HG02973 (cell line): ENCODE measurements at regions not wholly inside any gene's neighbourhood (a gene's known extent, or its start where the extent isn't known, plus 50 kb on each side); places are given as distances from the start of the nearest gene placed in this dataset.

Experiments
- ATAC-seq: cut with Tn5 transposase; IDR thresholded peaks from one replicate; pipeline ENCODE4 v1.9.1; 2021; ENCODE audit warnings: moderate library complexity; ENCODE audit not compliant: unreplicated experiment

DNA sequence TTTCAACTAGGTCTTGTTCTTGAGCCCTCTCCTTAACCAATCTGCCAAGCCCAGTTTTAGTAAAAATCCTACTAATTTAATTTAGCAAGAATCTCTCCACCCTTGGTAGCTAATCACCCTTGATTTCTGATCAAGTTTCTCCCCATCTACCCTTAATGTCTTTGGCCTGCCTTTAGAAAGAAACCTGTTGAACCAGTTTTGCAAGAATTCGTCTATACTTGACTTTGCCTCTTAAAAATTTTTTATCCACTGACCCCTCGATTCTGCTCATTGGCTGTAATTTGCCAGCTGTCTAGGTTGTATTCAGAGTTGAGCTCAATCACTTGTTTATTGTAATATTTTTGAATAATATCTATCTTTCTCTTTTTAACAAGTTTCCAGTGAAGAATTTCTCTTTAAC is 1138.5 kb downstream of the CDH11 start:
- no peak for ATAC-seq

DNA sequence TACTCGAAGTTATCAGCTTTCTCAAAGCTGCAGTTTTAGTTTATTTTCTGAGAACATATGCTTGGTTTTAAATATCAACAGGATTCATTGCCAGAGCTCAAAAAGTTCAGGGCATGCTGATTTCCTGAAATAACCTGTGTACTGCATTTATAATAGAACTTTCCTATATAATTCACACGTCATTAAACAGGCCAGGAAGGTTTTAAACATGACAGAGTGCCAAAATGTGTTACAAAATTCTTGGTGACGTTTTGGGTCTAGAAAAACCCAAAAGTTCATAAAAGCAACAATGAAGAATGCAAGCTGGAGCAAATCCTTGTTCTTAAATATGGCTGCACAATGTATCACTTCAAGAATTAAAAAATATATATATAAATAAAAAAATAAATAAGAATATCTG is 1139.1 kb downstream of the CDH11 start:
- ATAC-seq = no peak

DNA sequence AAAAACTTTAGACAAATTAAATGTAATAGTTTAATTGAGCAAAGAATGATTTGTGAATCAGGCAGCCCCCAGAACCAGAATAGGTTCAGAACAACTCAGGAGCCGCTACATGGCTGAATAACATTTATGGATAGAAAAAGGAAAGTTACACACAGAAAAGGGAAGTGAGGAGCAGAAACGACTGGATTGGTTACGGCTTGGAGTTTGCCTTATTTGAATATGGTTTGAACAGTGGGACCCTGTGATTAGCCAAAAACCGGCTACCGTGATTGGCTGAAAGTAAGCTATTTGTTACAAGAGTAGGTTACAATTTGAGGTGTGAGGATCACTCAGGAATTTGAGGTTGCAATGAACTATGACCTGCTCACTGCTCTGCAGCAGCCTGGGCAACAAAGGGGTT is 1139.8 kb downstream of the CDH11 start:
- no peak for ATAC-seq

DNA sequence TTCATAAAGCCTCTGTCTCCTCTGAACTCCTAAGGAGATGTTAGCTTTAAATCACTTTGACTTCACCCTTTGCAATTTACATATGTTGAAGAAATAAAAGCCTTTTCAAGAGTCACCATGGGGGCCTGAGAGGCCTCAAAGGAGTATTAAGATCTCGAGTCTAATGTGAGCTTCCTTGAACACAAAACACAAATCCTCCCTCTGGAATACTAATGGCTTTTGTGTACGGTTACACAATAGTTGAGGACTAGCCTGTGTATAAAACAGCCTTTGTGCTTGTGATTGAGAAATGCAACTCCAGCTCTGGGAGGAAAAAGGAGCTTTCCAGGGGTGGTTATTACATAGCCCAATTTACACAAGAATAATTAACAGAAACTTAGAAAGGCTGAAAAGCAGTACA is 1140.2 kb downstream of the CDH11 start:
- no peak for ATAC-seq

DNA sequence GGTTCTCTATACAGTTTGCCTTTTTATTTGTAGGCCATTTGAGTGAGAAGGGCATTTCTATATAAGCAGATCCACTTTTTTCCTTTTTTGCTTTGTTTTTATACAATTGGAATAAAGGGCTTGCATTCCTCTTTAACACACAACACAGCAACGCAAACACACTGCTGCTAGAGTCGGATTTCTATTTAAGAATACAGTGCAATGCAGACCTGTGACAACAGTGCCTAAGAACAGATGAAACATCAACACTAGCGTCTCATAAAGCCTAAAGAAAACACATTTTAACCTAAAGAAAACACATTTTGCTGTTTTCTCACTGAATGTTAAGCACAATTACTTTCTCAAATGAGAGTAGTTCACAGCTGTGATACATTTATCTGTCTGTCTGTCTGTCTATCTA is 1141.1 kb downstream of the CDH11 start:
- ATAC-seq = no peak

DNA sequence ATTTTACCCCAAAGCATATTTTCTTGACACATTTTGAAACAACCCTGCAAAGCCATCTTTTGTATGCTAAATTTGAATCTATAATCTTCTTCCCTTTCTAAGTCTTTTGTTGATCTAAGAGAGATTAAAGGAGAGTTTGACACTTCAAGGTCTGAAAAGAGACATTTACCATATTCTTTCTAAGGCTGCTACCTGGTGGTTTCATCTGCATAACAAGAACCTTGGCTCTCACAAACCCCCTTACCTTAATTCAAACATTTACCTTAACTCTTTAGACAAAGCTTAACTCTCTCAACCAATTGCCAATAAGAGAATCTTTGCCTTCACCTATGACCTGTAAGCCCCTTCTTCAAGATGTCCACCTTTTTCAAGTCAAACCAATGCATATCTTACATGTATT is 1143.6 kb downstream of the CDH11 start:
- ATAC-seq = no peak

DNA sequence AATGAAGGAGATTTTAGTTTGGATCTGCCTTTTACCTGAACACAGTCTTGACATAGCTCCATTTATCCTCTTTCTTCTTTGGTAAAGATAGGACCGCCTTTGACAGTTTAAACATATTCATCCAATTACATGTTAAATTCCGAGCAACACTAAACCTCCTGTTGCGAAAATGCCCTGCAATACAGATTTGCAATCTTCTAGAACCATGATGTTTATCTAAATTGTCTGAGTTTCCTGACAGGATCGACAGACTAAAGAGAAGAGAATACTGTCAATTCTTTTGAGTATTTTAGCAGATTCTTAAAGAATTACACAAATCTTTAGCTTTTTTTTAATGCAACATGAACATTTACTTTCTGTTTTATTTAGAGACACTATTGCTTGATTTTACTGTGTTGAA is 1145.5 kb downstream of the CDH11 start:
- no peak for ATAC-seq

DNA sequence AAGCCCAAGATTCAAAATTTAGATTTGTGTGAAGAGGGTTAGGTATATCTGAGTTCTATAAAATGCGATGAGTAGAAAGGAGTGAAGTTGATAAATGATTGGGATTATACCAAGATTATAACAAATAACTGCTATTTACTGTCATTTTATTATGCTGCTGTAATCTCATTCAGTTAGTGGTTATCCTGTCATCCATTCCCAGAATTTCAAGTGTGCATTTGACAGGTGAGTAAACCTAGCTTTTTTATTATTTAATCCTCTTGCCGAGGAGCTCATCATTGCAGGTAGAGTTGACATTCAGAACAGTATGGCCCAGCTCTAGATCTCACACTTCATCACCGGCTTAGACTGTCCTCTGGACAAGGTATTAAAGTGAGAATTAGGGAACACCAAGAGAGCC is 1146.2 kb downstream of the CDH11 start:
- no peak for ATAC-seq

DNA sequence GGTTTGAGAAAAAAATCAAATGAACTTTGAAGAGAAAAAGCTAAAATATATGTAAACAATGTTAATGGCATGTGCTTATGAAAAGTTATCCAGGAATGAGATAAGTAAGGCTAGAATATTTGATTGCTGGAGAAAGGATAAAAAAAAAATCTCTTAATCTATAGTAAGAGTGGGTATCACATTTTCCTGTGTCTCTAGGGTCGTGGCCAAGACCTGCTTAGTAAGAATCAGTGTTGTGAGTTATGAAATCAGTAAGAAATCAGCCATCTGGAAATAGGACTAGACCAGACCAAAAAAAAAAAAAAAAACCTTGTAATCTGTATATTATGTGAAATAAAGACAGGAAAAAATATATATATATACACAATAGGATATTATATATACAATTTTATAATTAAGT is 1153.9 kb downstream of the CDH11 start:
- no peak for ATAC-seq

DNA sequence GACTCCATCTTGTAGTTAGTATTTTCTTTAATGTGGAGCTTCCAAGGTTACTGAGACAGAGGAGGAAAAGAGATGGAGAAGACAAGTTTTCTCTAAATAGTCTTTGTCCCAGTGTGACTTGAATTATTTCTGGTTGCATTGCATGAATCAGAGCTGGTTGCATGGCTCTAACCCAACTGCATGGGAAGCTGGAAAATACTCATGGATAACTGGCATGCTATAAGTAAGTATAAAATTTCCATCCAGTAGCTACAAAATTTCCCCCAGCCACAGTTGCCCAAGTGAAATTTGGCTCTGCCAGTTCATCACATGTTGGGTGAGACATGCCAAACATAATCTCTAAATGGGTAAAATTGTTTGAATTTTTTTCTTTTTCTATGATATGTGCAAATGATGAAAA is 1161.5 kb downstream of the CDH11 start:
- ATAC-seq = no peak

DNA sequence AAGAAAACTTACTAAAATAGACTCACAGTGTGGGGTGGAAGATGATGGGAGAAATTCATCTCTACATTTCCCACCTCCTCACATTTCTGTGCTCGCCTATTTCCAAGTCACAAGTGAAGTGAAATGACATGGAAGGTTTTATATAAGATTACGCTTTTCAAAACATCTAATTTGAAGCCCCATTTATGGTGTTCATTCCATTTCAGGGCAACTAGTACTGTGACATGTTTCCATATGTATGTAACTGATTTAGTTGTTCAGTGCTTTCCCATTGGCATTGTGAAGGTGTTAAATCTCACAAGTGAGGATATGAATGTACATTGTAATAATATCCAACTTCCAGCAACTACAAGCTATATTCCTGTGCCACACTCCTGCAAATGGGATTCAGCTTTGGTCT is 1174.8 kb downstream of the CDH11 start:
- ATAC-seq = no peak

DNA sequence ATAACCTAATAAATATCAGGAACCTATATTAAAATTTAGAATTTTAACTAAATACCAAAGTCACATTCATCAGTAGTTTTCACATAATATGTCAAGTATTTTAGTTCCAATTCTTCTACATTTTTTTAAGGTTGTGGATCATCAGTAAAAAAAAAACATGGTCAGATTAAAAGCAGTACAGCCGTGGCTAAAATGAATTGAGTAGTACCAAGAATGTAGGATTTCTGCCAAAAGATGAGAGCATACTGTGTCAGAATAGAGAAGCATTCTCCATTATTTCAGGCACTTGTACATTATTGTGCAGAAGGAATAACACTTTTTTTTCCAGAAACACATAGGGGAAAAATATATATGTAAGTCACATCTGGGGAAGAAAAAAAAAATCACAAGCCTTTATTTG is 1176.1 kb downstream of the CDH11 start:
- ATAC-seq = no peak

DNA sequence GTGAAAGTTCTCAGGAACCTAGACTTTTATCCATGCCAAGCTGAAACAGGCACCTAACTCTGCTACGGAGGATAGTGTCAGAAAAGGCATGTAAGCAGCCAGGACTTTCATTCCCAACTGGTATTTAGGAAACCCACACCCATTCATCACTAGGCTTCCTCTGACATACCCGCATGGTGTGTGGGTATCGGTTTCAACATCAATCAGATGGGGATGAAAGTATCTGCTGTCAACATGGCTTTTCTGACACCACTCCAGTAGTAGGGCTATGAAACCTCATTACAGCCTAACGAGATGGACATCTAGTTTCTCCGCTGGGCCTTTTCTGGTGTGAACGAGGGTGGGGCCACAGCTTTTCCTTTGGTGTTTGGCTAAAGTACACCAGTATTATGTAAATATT is 1178.3 kb downstream of the CDH11 start:
- ATAC-seq = no peak

DNA sequence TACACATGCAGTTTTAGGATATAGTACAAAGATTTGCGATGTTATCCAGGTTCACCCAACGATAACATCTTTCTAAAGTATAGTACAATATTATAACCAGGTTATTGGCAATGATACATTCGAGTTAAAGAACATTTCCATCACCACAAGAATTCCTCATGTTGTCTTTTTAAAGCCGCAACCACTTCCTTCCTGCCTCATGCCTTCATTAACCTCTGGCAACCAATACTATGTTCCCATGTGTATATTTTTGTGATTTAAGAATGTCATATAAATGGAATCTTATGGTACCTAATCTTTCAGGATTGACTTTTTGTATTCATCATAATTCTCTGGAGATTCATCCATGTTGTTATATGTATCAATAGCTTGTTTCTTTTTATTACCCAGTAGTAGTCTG is 1183.2 kb downstream of the CDH11 start:
- no peak for ATAC-seq

DNA sequence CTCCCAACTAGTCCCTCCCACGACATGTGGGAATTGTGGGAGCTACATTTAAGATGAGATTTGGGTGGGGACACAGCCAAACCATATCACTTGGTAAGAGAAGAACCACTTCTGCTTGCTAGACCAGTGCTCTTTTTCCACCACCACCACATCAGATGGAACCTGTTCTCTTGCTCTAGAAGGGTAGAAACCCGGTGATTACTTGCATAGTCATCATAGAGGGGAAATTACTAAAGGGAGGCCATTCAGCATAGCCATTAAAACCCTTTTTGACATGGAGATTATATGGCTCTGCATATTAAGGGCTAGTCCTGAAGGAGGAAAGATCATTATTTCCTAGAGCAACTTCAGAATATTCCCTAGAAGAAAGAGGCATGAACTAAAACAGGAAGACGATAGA is 1188.0 kb downstream of the CDH11 start:
- no peak for ATAC-seq

DNA sequence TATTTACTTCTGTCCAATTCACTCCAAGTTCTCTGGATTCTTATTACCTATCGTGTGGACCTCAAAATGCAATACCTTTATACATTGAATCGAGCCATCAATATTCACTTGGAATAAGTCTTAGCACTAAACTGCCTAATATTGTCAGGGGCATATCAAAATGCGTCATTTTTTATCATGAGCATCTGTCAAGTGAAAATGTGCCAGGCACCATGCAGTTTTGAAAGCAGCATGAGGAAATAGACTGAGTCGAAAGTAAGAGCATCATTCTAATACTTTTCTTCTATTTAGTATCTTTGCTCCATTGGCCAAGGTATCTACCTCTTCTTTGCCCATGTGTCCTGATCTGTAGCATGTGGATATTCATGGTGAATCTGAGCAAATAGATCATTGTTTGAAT is 1193.4 kb downstream of the CDH11 start:
- no peak for ATAC-seq

DNA sequence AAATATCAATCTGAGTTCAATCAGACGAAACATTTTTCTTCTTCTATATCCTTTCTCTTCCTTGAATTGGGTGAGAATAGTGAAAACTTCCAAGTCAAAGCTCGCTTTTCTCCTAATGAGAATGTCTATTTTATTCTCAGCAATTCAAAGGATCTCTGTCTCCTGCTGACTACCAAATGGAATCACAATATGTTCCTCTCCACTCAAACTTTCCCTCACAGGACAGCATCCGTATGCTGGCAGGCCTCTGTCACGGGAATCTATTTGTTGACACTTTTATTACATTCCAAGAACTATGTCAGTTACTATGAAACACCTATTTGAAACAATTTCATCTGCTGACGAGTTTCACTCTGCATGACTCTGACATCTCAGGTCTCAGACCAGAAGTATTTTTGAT is 1196.6 kb downstream of the CDH11 start:
- ATAC-seq = no peak

DNA sequence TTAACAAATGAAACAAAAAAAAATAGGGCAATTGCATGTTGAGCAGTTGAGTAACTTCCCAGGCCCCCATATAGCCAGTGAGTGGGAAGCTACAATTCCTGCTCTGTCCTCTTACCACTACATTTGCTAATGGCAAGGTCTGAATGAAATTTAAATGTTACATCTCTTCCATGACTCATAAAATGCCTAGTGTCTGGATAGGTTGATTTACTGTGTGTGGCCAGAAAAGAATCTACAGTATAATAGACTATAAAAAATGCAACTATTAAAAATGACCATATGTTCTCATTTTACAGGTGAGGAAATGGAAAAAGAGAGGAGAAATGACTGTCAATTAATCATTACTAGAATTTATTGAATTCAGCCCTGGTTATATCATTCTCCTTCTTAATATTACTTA is 1199.3 kb downstream of the CDH11 start:
- no peak for ATAC-seq

DNA sequence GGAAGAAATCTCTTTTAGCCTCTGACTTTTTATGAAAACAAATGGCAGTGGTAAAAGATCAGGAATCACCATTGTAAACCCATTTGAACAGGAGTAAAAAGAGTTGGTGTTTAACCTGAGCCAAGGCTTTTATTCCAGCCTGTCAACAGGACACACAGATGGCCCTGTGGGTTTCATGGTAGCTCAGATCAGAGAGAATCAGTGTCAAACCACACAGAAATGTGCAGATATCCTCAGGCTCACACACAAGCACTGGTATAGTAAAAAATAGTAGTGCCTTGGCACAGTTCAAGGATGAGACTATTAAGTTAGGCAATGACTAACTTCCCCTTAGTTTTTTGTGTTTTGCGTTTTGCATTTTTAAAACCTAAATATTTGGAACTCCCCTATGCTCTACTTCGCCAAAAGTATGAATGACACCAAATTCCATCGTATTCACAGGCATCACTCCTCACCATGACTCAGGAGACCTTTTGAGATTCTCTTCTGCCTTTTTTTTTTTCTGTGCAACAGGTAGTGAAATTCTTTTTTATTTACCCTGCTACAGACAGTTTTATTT is 1200.0 kb downstream of the CDH11 start:
- no peak for ATAC-seq

DNA sequence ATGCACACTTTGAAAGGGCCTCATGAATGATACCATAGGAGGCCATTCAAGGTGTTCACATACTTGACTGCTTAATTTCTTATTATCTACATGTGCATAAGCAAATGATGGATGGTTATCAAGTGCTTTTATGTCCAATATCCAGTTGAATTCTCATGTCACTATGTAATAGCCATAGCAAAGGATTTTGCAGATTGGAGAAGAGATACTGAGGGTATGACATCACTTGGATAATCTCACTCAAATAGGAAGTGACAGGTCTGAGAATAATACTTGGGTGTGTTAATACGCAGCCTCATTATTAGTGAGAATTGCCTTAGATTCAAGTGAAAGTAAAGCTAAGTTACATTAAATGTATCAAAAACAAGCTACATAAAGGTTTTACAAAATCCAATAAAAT is 1208.6 kb downstream of the CDH11 start:
- ATAC-seq = no peak

DNA sequence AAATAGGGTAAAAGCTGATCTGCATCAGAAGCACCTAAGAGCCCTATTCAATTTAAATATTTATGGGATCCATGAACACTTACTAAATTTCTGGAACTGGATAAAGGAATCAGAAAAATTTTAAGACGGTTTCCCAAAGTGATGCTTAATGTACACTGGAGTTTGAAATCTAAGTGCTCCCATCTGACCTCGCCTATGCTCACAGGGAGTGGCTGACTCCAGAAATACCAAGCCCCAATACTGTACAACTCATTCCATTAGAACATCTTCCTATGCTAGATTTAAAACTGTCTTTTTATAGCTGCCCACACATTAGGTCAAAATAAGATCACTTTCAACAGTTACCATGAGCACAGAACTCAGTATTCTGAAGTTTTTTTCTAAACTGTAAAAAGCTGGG is 1214.6 kb downstream of the CDH11 start:
- no peak for ATAC-seq

DNA sequence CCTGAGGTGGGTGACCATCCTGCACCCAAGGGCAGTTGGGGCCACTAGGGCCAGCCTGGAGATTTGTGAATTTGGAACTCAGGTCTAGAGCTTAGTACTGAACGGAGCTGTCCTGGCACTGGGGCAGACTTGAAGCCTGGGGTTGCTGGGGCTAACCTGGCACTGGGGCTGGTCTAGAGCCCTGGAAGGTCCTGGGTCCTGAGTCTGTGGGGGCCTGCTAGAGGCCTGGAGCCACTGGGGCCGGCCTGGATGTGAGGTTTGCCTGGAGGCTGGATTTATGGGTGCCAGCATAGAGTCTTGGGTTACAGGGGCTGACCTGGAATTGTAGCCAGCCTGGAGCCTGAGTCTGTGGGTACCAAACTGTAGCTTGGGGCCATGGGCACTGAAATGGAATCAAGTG is 1216.9 kb downstream of the CDH11 start:
- ATAC-seq = no peak

DNA sequence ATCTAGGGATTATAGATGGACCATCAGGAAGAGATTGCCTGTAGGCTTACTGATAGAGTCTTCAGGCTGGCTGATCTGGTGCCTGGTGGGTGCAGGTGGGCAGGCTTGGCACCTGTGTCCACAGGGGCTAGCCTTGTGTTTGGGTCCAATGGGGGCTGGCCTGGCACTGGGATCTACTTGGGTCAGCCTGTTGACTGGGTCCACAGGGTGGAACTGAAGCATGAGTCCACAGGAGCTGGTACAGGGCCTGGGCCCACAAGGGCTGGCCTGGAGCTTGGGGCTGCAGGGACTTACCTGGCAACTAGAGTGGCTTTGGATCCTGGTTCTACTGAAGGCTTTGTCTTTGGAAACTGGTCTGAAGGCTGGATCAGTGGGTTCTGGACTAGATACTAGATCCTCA is 1217.7 kb downstream of the CDH11 start:
- no peak for ATAC-seq
